ENCODE measurements at regions not wholly inside any gene's neighbourhood (a gene's known extent, or its start where the extent isn't known, plus 50 kb on each side); places are given as distances from the start of the nearest gene placed in this dataset.

DNA sequence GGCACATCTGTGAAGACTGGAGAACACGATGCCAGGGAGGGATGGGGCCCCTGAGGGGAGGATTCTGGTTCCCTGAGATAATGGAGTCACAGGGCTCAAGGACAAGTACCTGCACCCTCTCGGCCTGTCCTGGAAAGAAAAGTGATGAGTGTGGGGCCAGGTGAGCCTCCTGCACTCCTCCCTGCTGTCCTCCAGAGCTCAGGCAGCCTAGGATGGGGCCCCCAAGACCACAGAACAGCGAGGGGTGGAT, 101.3 kb upstream of the TNRC6C start:
- TF ChIP-seq ZFX (IDR thresholded peaks at IDR 0.05; ENCODE audit: borderline replicate concordance) = no peak
- TF ChIP-seq, protein P1, sequence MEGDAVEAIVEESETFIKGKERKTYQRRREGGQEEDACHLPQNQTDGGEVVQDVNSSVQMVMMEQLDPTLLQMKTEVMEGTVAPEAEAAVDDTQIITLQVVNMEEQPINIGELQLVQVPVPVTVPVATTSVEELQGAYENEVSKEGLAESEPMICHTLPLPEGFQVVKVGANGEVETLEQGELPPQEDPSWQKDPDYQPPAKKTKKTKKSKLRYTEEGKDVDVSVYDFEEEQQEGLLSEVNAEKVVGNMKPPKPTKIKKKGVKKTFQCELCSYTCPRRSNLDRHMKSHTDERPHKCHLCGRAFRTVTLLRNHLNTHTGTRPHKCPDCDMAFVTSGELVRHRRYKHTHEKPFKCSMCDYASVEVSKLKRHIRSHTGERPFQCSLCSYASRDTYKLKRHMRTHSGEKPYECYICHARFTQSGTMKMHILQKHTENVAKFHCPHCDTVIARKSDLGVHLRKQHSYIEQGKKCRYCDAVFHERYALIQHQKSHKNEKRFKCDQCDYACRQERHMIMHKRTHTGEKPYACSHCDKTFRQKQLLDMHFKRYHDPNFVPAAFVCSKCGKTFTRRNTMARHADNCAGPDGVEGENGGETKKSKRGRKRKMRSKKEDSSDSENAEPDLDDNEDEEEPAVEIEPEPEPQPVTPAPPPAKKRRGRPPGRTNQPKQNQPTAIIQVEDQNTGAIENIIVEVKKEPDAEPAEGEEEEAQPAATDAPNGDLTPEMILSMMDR (IDR thresholded peaks at IDR 0.05) = no peak

DNA sequence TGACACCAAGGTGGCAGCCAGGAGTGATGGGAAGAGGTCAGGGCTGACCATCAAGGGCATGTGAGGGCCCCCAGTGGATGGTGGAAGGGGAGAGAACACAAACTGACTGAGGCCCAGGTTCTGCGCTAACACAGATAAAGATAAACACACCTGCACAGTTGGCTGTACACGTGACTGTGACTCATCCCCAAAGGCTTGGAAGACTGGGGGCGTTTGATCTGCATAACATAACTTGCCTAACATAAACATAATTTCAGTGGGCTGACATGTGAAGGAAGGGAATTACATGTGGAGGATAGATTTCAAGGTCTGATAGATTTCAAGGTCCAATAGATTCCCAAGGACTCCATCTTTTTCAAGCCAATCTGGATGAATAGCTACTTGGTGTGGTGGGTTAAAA, 100.9 kb upstream of the TNRC6C start:
- TF ChIP-seq ZFX (IDR thresholded peaks at IDR 0.05; ENCODE audit: borderline replicate concordance) = no peak
- TF ChIP-seq, protein P1 (IDR thresholded peaks at IDR 0.05) = no peak
- no peak overlapping the region for H3K27ac ChIP-seq

More for the DNA sequence above, 101.3 kb upstream of the TNRC6C start:
- no peak overlapping the region for H3K27ac ChIP-seq

DNA sequence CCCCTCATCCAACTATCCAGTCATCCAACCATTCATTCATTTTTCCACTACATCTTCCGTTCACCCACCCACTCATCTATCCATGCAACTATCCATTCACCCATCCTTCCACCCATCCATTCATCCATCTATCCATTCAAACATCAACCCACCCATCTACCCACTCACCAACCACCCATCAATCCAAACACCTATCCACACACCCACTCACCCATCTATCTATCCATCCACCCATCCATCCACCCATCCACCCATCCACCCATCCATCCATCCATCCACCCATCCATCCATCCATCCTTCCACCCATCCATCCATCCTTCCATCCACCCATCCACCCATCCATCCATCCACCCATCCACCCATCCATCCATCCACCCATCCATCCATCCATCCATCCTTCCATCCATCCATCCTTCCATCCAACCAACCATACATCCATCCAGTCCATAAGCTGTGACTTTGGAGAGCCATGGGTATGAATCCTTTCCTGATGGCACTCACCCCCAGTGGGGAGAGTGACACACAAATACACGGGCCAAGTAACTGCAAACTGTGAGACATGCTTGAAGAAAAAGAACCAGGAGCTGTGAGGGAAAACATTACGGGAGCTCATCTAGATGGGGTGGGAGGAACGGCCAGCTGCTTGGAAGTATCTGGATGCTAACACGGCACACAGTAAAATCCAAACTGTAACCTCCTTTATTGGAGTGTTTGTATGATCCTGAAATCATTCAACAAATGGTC, 100.0 kb upstream of the TNRC6C start:
- TF ChIP-seq ZFX (IDR thresholded peaks at IDR 0.05; ENCODE audit: borderline replicate concordance) = no peak
- TF ChIP-seq, protein P1 (IDR thresholded peaks at IDR 0.05) = no peak

DNA sequence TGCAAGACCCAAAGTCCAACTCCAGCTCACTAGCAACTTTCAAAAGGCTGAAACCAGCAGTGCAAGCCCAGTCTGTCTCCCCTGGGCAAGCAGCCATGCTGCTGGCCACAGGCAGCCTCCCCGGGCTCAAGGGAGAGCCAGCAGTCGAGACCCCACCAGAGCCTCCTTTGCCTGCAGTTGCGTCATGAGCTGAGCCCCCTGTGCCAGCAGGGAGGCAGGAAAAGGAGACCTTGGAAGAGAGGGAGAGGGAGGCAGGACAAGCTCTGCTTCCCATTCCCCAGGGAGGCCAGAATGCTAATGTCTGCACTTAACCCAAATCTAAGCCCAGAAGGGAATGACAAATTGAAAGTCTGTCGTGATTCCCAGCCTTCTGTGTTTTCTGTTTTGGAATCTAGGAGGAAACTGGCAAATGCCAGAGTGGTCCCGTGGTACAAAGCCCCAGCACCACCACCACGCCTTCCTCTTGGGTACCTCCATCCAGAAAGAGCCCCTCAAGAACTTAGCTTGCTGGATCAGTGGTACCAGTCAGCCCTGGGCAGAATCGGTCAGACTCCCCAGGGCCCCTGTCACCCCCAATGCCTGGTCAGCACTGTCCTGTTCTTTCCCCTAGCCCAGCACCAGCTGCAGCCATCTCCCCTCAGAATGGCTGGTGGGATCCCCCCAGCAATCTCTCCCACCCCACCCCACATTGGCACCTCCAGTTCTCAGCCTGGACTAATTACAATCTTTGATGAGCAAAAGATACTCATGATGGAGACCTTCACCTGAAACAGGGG, 99.3 kb upstream of the TNRC6C start:
- TF ChIP-seq, protein P1 (IDR thresholded peaks at IDR 0.05) = no peak
- TF ChIP-seq ZFX (IDR thresholded peaks at IDR 0.05; ENCODE audit: borderline replicate concordance) = no peak
- no peak overlapping the region for H3K27ac ChIP-seq

More for the DNA sequence above, 100.0 kb upstream of the TNRC6C start:
- H3K27ac ChIP-seq = no peak overlapping the region

DNA sequence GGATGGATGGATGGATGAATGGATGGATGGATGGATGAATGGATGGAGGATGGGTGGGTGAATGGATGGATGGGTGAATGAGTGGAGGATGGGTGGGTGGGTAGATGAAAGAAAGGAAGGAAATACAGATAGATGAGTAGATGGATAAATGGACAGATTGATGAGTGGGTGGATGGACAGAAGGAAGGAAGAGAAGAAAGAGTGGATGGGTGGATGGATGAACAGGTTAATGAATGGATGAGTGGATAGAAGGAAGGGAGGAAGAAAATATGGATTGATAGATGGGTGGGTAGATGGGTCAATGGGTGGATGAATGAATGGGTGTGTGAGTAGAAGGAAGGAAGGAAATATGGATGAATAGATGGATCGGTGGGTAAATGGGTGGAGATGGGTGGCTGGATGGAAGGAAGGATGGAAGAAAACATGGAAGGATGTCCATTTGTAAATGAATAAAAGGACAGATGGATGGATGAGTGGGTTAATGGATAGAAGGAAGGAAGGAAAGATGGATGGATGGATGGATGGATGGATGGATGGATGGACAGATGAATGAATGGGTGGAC, 97.3 kb upstream of the TNRC6C start:
- no peak overlapping the region for H3K27ac ChIP-seq
- TF ChIP-seq, protein P1 (IDR thresholded peaks at IDR 0.05) = no peak
- TF ChIP-seq ZFX (IDR thresholded peaks at IDR 0.05; ENCODE audit: borderline replicate concordance) = no peak

DNA sequence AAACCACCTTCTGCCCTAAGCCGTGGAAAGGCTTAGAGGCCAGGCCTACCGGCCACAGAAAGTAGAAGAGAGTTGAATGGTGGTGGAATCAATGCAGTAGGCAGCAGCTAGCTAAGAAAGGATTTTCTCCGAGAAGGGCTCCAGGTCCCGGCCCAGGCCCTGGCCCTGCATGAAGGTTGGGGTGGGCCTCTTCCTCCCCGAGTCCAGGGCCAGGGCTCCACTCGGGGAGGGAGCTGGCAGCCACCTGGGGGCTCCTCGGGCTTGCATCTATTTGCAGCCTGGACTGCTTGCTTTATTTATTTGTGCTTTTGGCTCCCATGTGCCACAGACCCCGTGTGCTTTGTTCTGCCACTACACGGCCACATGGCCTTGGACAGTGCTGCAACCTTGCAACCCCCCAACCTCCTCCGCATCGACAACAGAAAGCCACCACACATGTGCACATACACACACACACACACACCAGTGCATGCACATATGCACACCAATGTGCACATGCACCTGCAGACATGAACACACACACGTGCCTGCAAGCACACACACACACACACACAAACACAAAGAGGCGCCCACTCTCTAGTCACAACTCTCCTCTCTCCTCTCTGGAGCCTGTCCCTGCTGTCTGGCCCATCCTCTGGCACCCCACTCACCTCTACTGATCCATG, 96.4 kb upstream of the TNRC6C start:
- TF ChIP-seq ZFX (IDR thresholded peaks at IDR 0.05; ENCODE audit: borderline replicate concordance) = no peak
- TF ChIP-seq, protein P1 (IDR thresholded peaks at IDR 0.05) = no peak
- no peak overlapping the region for H3K27ac ChIP-seq

Data from 22Rv1 (cell line).